Peyer's patch (tissue), 4 donors: ENCODE measurements at regions not wholly inside any gene's neighbourhood (a gene's known extent, or its start where the extent isn't known, plus 50 kb on each side); places are given as distances from the start of the nearest gene placed in this dataset.

ENCODE experiments used
- CTCF ChIP-seq, 6 experiments: fragments of 450-650 bp in 4 of 6; fragments of 200-600 bp in 2 of 6; sonication (generic) in 1 of 6; IDR thresholded peaks; one replicate each; pipeline ENCODE4 v1.5.1; 2017 to 2019; ENCODE audit warnings: antibody characterized with exemption in 6 of 6, mild to moderate bottlenecking in 3 of 6, moderate library complexity in 1 of 6
- POLR2A ChIP-seq, 2 donors: fragments of 450-650 bp; IDR thresholded peaks; one replicate each; pipeline ENCODE4 v1.5.1; 2017; ENCODE audit warnings: antibody characterized with exemption in 2 of 2, mild to moderate bottlenecking in 2 of 2, moderate library complexity in 2 of 2

GRCh38 chr16:86127366-86127765, 228.4 kb downstream of the IRF8 start:
- TF ChIP-seq CTCF (IDR thresholded peaks at IDR 0.05) (no peak), POLR2A (IDR thresholded peaks at IDR 0.05) (no peak)
